Ascending aorta (tissue), 2 donors: ENCODE measurements at regions not wholly inside any gene's neighbourhood (a gene's known extent, or its start where the extent isn't known, plus 50 kb on each side); places are given as distances from the start of the nearest gene placed in this dataset.
"Not testable (repeated sequence)": the region's sequence is repeated elsewhere in the genome, so short reads cannot be mapped to it uniquely, and the experiment has no call there.

Experiments
- DNase-seq, 2 donors: peaks; one replicate each; pipeline ENCODE4 v3.0.0-alpha.2; 2019; ENCODE audit warnings: low spot score in 2 of 2
- H3K27ac ChIP-seq, 2 donors: fragments of 200-600 bp; sonication (generic); one replicate each; pipeline ENCODE4 v1.5.1; 2016 to 2017; ENCODE audit warnings: mild to moderate bottlenecking in 1 of 2
- H3K27me3 ChIP-seq: fragments of 200-600 bp; sonication (generic); one replicate; pipeline ENCODE4 v1.5.1; 2017
- H3K36me3 ChIP-seq, 2 donors: fragments of 200-600 bp; sonication (generic); one replicate each; pipeline ENCODE4 v1.5.1; 2016
- H3K4me1 ChIP-seq, 2 donors: fragments of 200-600 bp; sonication (generic); one replicate each; pipeline ENCODE4 v1.5.1; 2016 to 2017; ENCODE audit warnings: mild to moderate bottlenecking in 1 of 2
- H3K4me3 ChIP-seq, 2 donors: fragments of 200-600 bp; sonication (generic); one replicate each; pipeline ENCODE4 v1.5.1; 2016 to 2017; ENCODE audit warnings: mild to moderate bottlenecking in 1 of 2
- H3K9me3 ChIP-seq, 2 donors: fragments of 200-600 bp; sonication (generic); one replicate each; pipeline ENCODE4 v1.5.1; 2016
- intact Hi-C: fragments of 100-400 bp; cut with DNase I; formaldehyde crosslinking; loops from one replicate; pipeline ENCODE4 v1.15.1; 2023
- TF ChIP-seq, protein P1 (sequence below), 3 experiments: fragments of 200-600 bp in 2 of 3; fragments of 450-650 bp in 1 of 3; sonication (generic) in 2 of 3; IDR thresholded peaks; one replicate each; pipeline ENCODE4 v1.5.1; 2016 to 2019; ENCODE audit warnings: antibody characterized with exemption in 3 of 3, mild to moderate bottlenecking in 1 of 3, moderate library complexity in 1 of 3

DNA sequence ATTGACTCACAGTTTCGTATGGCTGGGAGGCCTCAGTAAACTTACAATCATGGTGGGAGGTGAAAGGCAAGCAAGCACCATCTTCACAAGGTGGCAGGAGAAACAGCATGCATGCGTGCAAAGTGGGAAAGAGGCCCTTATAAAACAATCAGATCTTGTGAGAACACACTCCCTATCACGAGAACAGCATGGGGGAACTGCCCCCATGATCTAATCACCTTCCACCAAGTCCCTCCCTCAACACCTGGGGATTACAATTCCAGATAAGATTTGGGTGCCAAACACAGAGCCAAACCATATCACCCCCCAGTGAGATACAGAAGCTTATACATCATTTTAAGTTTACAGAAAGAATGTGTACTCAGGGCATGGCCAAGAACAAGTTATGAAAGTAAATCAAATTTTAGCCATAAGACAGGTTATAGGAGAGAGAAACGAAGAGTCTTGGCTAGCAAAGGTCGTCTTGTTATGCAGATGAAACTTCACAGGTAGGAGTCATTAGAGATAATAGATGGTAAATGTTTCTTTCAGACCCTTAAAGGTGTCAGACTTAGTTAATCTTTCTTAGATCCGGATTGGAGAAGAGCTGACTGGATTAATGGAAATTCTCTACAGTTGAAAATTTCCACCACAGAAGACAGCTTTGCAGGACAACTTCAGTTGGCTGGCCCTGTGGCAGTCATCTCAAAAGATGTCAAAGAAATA is 79.8 kb upstream of the SEL1L start:
- no peak overlapping the region for H3K4me3 ChIP-seq
- H3K4me1 ChIP-seq, result no peaks in the 10 kb centered on the region
- intact Hi-C loops, result no loop called here
- H3K9me3 ChIP-seq, result no peaks in the 10 kb centered on the region
- no peaks in the 10 kb centered on the region for H3K27me3 ChIP-seq
- no peak for DNase-seq
- H3K36me3 ChIP-seq, result no peaks in the 10 kb centered on the region
- TF ChIP-seq, protein P1, sequence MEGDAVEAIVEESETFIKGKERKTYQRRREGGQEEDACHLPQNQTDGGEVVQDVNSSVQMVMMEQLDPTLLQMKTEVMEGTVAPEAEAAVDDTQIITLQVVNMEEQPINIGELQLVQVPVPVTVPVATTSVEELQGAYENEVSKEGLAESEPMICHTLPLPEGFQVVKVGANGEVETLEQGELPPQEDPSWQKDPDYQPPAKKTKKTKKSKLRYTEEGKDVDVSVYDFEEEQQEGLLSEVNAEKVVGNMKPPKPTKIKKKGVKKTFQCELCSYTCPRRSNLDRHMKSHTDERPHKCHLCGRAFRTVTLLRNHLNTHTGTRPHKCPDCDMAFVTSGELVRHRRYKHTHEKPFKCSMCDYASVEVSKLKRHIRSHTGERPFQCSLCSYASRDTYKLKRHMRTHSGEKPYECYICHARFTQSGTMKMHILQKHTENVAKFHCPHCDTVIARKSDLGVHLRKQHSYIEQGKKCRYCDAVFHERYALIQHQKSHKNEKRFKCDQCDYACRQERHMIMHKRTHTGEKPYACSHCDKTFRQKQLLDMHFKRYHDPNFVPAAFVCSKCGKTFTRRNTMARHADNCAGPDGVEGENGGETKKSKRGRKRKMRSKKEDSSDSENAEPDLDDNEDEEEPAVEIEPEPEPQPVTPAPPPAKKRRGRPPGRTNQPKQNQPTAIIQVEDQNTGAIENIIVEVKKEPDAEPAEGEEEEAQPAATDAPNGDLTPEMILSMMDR (IDR thresholded peaks at IDR 0.05), result no peak
- H3K27ac ChIP-seq, result no peak overlapping the region

DNA sequence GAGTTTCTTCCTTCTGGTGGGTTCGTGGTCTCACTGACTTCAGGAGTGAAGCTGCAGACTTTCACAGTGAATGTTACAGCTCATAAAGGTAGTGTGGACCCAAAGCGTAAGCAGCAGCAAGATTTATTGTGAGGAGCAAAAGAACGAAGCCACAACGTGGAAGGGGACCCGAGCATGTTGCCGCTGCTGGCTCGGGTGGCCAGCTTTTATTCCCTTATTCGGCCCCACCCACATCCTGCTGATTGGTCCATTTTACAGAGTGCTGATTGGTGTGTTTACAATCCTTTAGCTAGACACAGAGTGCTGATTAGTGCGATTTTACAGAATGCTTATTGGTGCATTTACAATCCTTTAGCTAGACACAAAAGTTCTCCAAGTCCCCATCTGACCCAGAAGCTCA is 80.6 kb upstream of the SEL1L start:
- H3K4me1 ChIP-seq, H3K27ac ChIP-seq, H3K27me3 ChIP-seq, H3K9me3 ChIP-seq, H3K4me3 ChIP-seq, intact Hi-C loops, H3K36me3 ChIP-seq, DNase-seq: not testable (repeated sequence)

DNA sequence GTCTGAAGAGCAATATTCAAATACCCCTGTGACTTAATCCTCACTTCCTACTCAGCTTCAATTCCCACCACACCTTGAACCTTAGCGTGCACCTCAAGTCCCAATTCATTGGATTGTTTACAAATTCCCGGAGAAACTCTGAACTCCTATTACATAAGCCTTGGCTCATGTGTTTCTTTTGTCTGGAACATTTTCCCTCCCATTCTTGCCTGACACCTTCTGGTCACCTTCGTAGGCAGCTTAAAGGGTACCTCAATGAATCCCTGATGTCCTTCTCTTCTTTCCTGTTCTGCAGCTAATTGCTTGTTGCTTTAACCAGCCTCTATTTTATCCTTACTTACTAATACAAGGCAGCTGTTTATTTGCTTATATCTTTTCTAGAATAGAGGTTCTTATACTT is 85.0 kb upstream of the SEL1L start:
- Histone ChIP-seq H3K4me1 (no peaks in the 10 kb centered on the region), H3K27ac (no peak overlapping the region), H3K4me3 (no peak overlapping the region), H3K36me3 (no peaks in the 10 kb centered on the region), H3K27me3 (no peaks in the 10 kb centered on the region), H3K9me3 (no peaks in the 10 kb centered on the region)
- TF ChIP-seq, protein P1 (IDR thresholded peaks at IDR 0.05), result no peak
- intact Hi-C loops, result no loop called here
- DNase-seq, result no peak

DNA sequence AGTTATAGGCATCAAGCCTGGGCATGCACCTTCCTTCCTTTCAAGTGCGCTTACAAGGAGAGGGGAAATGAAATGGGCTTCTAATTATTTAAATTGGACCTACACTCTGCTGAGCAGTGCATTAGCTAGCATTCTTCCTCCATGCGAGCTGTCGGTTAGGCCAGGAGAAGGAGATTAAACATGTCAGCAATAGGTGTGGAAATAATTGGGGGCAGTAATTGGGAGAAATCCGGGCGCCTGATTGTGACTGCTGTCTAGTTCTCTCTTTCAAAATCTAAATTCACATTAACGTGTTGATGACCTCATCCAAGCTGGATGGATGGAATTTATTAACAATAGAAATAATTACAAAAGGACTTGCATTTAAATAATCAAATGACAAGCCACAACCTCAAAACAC is 86.2 kb upstream of the SEL1L start:
- Histone ChIP-seq H3K27ac (no peak overlapping the region), H3K36me3 (no peaks in the 10 kb centered on the region), H3K4me1 (no peaks in the 10 kb centered on the region), H3K27me3 (no peaks in the 10 kb centered on the region), H3K4me3 (no peak overlapping the region), H3K9me3 (no peaks in the 10 kb centered on the region)
- TF ChIP-seq, protein P1 (IDR thresholded peaks at IDR 0.05), result no peak
- intact Hi-C loops, result no loop called here
- no peak for DNase-seq

DNA sequence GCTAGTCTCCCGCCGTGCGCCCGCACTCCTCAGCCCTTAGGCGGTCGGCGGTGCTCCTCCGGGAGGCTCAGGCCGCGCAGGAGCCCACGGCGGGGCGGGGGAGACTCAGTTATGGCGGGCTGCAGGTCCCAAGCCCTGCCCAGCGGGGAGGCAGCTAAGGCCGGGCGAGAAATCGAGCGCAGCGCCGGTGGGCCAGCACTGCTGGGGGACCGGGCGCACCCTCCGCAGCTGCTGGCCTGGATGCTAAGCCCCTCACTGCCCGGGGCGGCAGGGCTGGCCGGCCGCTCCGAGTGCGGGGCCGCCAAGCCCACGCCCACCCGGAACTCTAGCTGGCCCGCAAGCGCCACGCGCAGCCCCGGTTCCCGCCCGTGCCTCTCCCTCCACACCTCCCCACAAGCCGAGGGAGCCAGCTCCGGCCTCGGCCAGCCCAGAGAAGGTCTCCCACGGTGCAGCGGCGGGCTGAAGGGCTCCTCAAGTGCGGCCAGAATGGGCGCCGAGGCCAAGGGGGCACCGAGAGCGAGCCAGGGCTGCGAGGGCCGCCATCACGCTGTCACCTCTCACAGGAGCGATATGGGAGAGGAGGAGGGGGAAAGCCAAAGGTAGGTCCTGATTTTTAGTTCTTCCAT is 90.2 kb upstream of the SEL1L start:
- H3K4me1 ChIP-seq, H3K36me3 ChIP-seq, H3K27me3 ChIP-seq, intact Hi-C loops, DNase-seq, H3K9me3 ChIP-seq, H3K27ac ChIP-seq, H3K4me3 ChIP-seq: not testable (repeated sequence)

DNA sequence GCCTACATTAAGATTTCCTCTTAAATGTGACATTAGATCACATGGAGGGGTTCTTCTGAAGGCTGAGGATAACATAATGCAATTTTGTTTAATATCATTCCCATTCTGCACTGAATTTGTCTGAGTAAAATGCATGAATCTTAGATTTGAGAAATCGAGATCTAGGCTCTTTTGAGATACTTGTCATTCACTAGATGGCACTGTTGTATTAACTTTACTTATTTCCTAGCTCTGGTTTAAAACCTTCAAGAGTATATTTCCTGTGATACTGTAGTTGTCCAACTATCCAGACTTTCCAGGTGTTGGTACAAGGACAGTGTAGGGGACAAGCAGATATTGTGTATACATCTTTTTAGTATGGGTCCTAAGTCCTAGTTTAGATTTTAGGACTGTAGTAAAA is 91.7 kb upstream of the SEL1L start:
- H3K36me3 ChIP-seq, result no peaks in the 10 kb centered on the region
- no peak overlapping the region for H3K4me3 ChIP-seq
- intact Hi-C loops, result no loop called here
- H3K9me3 ChIP-seq, result no peaks in the 10 kb centered on the region
- no peaks in the 10 kb centered on the region for H3K27me3 ChIP-seq
- DNase-seq, result no peak
- H3K27ac ChIP-seq, result no peak overlapping the region
- TF ChIP-seq, protein P1 (IDR thresholded peaks at IDR 0.05), result peak; percentile 9 to 58 (median 29)
- H3K4me1 ChIP-seq, result no peaks in the 10 kb centered on the region
